ENCODE measurements at regions not wholly inside any gene's neighbourhood (a gene's known extent, or its start where the extent isn't known, plus 50 kb on each side); places are given as distances from the start of the nearest gene placed in this dataset.
"Not testable (repeated sequence)": the region's sequence is repeated elsewhere in the genome, so short reads cannot be mapped to it uniquely, and the experiment has no call there.

GRCh38 chr18:14432371-14432770 lies 111.0 kb downstream of the POTEC start:
- POLR2A ChIA-PET (ENCODE audit: partially characterized antibody); H2BK15ac ChIP-seq (ENCODE audit: low read length); FAIRE-seq; H2BK12ac ChIP-seq (ENCODE audit: low read depth, low read length); H3K36me3 ChIP-seq (ENCODE audit: control insufficient read depth in 2 of 4, insufficient read depth in 4 of 4, low read length in 3 of 4); H4K91ac ChIP-seq (replicated peaks; ENCODE audit: insufficient read length, low read length); H2AK5ac ChIP-seq (ENCODE audit: low read depth, low read length); H3K4me1 ChIP-seq (replicated peaks in 1 of 4; ENCODE audit: control insufficient read depth in 3 of 4, insufficient read depth in 4 of 4, low read length in 3 of 4); H3K4me2 ChIP-seq (ENCODE audit: insufficient read depth in 1 of 2, low read depth in 2 of 2, low read length in 2 of 2); H2BK5ac ChIP-seq (ENCODE audit: low read depth, low read length); DNase-seq (ENCODE audit: low read depth in 1 of 2, low spot score in 2 of 2); H3K79me1 ChIP-seq (ENCODE audit: low read depth, low read length); H3K9ac ChIP-seq (replicated peaks in 1 of 4; ENCODE audit: extremely low read depth in 1 of 4, low read depth in 3 of 4, low read length in 3 of 4); CTCF ChIA-PET (ENCODE audit: partially characterized antibody); H4K20me1 ChIP-seq (replicated peaks in 1 of 2; ENCODE audit: control insufficient read depth in 1 of 2, insufficient read depth in 2 of 2, low read length in 2 of 2); H4K8ac ChIP-seq (ENCODE audit: extremely low read depth, insufficient read depth, low read length); H3K18ac ChIP-seq (ENCODE audit: extremely low read depth, low read length); H3K56ac ChIP-seq (replicated peaks; ENCODE audit: insufficient read length, low read depth, low read length); H3K27me3 ChIP-seq (replicated peaks in 1 of 4; ENCODE audit: control insufficient read depth in 3 of 4, extremely low read depth in 1 of 4, insufficient read depth in 3 of 4, low read length in 3 of 4); H2AFZ ChIP-seq (ENCODE audit: low read length); H4K5ac ChIP-seq (ENCODE audit: insufficient read length, low read depth, low read length); H3K4ac ChIP-seq (replicated peaks; ENCODE audit: insufficient read length, low read depth, low read length); H3K4me3 ChIP-seq (ENCODE audit: extremely low read depth in 1 of 4, insufficient read depth in 2 of 4, low read depth in 3 of 4, low read length in 4 of 4); H3K23ac ChIP-seq (ENCODE audit: insufficient read length); H2BK20ac ChIP-seq (ENCODE audit: low read length); H3K79me2 ChIP-seq (ENCODE audit: control insufficient read depth in 1 of 2, insufficient read depth in 2 of 2, low read length in 2 of 2); H3K27ac ChIP-seq (ENCODE audit: low read depth, low read length); H3K14ac ChIP-seq (ENCODE audit: insufficient read length); H2BK120ac ChIP-seq (replicated peaks; ENCODE audit: low read depth, low read length); H3K23me2 ChIP-seq (ENCODE audit: low read depth, low read length): not testable (repeated sequence)
- WGBS, 2 experiments (ENCODE audit: extremely low coverage in 1 of 2, insufficient coverage in 1 of 2, insufficient read length in 1 of 2, insufficient replicate concordance in 2 of 2, low coverage in 1 of 2, low lambda C conversion rate in 2 of 2, missing lambda C conversion rate in 1 of 2), result 86% methylated on average over 8 of the region's 10 CpGs; no CpG with 5 or more reads in 1 of the 2 experiments
- H3K9me3 ChIP-seq (ENCODE audit: insufficient read depth in 2 of 2, low read depth in 1 of 2, low read length in 1 of 2), result peaks cover 0 to 47% of the 10 kb centered on the region in 2 experiments; a peak in 2 of 4 replicates

DNA sequence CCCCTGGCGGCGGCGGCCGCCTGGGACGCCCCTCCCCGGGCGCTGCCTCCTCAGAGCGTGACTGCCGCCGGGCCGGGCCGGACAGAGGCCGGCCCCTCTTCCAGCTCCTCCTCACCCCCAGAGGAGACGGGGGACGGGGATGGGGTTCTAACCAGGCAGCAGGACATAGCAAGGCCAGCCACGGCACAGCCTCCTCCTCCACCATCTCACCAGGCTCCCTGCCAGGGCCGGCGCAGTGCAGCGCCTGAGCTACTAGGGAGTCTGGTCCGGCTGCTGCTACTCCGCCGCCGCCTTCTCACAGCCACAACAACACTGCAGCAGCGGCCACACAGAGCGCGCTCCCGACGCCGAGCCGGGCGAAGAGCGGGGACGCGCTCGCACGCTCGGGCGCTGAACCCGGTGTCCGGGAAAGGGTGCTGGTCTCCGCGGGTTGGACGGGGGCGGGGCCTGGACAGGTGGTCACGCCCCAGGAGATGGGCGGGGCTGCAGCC lies 112.3 kb downstream of the POTEC start:
- H2BK12ac ChIP-seq (ENCODE audit: low read depth, low read length); CTCF ChIA-PET (ENCODE audit: partially characterized antibody); H2BK20ac ChIP-seq (ENCODE audit: low read length); H3K18ac ChIP-seq (ENCODE audit: extremely low read depth, low read length); H3K4me1 ChIP-seq (replicated peaks in 1 of 4; ENCODE audit: control insufficient read depth in 3 of 4, insufficient read depth in 4 of 4, low read length in 3 of 4); H3K23ac ChIP-seq (ENCODE audit: insufficient read length); DNase-seq (ENCODE audit: low read depth in 1 of 2, low spot score in 2 of 2); H3K4me2 ChIP-seq (ENCODE audit: insufficient read depth in 1 of 2, low read depth in 2 of 2, low read length in 2 of 2); H3K79me2 ChIP-seq (ENCODE audit: control insufficient read depth in 1 of 2, insufficient read depth in 2 of 2, low read length in 2 of 2); POLR2A ChIA-PET (ENCODE audit: partially characterized antibody); H3K9ac ChIP-seq (replicated peaks in 1 of 4; ENCODE audit: extremely low read depth in 1 of 4, low read depth in 3 of 4, low read length in 3 of 4); H3K36me3 ChIP-seq (ENCODE audit: control insufficient read depth in 2 of 4, insufficient read depth in 4 of 4, low read length in 3 of 4); H3K23me2 ChIP-seq (ENCODE audit: low read depth, low read length); H3K79me1 ChIP-seq (ENCODE audit: low read depth, low read length); H4K20me1 ChIP-seq (replicated peaks in 1 of 2; ENCODE audit: control insufficient read depth in 1 of 2, insufficient read depth in 2 of 2, low read length in 2 of 2); FAIRE-seq; H2BK5ac ChIP-seq (ENCODE audit: low read depth, low read length); H3K27me3 ChIP-seq (replicated peaks in 1 of 4; ENCODE audit: control insufficient read depth in 3 of 4, extremely low read depth in 1 of 4, insufficient read depth in 3 of 4, low read length in 3 of 4); H3K4ac ChIP-seq (replicated peaks; ENCODE audit: insufficient read length, low read depth, low read length); H2AFZ ChIP-seq (ENCODE audit: low read length); H3K4me3 ChIP-seq (ENCODE audit: extremely low read depth in 1 of 4, insufficient read depth in 2 of 4, low read depth in 3 of 4, low read length in 4 of 4); H2AK5ac ChIP-seq (ENCODE audit: low read depth, low read length); H3K14ac ChIP-seq (ENCODE audit: insufficient read length); H4K5ac ChIP-seq (ENCODE audit: insufficient read length, low read depth, low read length); H4K91ac ChIP-seq (replicated peaks; ENCODE audit: insufficient read length, low read length); H2BK120ac ChIP-seq (replicated peaks; ENCODE audit: low read depth, low read length); H3K56ac ChIP-seq (replicated peaks; ENCODE audit: insufficient read length, low read depth, low read length); H3K27ac ChIP-seq (ENCODE audit: low read depth, low read length); H4K8ac ChIP-seq (ENCODE audit: extremely low read depth, insufficient read depth, low read length); H2BK15ac ChIP-seq (ENCODE audit: low read length): not testable (repeated sequence)
- 90% methylated on average over 11 of the region's 46 CpGs; no CpG with 5 or more reads in 1 of the 2 experiments for WGBS, 2 experiments (ENCODE audit: extremely low coverage in 1 of 2, insufficient coverage in 1 of 2, insufficient read length in 1 of 2, insufficient replicate concordance in 2 of 2, low coverage in 1 of 2, low lambda C conversion rate in 2 of 2, missing lambda C conversion rate in 1 of 2)
- H3K9me3 ChIP-seq (ENCODE audit: insufficient read depth in 2 of 2, low read depth in 1 of 2, low read length in 1 of 2), result peaks cover 0 to 44% of the 10 kb centered on the region in 2 experiments; a peak in 2 of 4 replicates

Data from H1 (cell line).